Left lung (tissue), 4 donors: ENCODE measurements at regions not wholly inside any gene's neighbourhood (a gene's known extent, or its start where the extent isn't known, plus 50 kb on each side); places are given as distances from the start of the nearest gene placed in this dataset.

Source experiments
- ATAC-seq: fragments of 200-7000 bp; cut with Tn5 transposase; one replicate; pipeline ENCODE4 v1.9.1; 2020; ENCODE audit warnings: moderate library complexity
- DNase-seq, 4 donors: peaks; one replicate each; pipeline ENCODE4 v3.0.0-alpha.2; 2013 to 2020
- H3K27ac ChIP-seq, 2 donors: fragments of 200-600 bp; sonication (generic) in 1 of 2; one replicate each; pipeline versions ENCODE4 v1.5.0 to v1.8.0; 2020 to 2021
- H3K27me3 ChIP-seq, 2 donors: fragments of 200-600 bp; sonication (generic) in 1 of 2; one replicate each; pipeline versions ENCODE4 v1.5.0 to v1.8.0; 2020 to 2021
- H3K36me3 ChIP-seq, 2 donors: fragments of 200-600 bp; sonication (generic) in 1 of 2; one replicate each; pipeline versions ENCODE4 v1.5.0 to v1.8.0; 2020 to 2021
- H3K4me1 ChIP-seq, 2 donors: fragments of 200-600 bp; one replicate each; pipeline ENCODE4 v1.8.0; 2021
- H3K4me3 ChIP-seq, 2 donors: fragments of 200-600 bp; sonication (generic) in 1 of 2; one replicate each; pipeline versions ENCODE4 v1.5.0 to v1.8.0; 2020 to 2021; ENCODE audit warnings: mild to moderate bottlenecking in 1 of 2
- H3K9me3 ChIP-seq, 2 donors: fragments of 200-600 bp; sonication (generic) in 1 of 2; one replicate each; pipeline versions ENCODE4 v1.5.0 to v1.8.0; 2020 to 2021
- CTCF ChIP-seq, 2 donors: fragments of 200-600 bp; sonication (generic) in 1 of 2; IDR thresholded peaks; one replicate each; pipeline versions ENCODE4 v1.5.0 to v1.8.0; 2021; ENCODE audit warnings: antibody characterized with exemption in 2 of 2
- intact Hi-C, 2 donors: fragments of 100-400 bp; cut with DNase I; formaldehyde crosslinking; loops; one replicate each; pipeline versions ENCODE4 v1.11.2 to v1.14.2; 2022
- donor health status: DM: no; HTN: yes; CAD: no.
- donor health status: DM: no; HTN: no; CAD: no.

- DNase-seq (no peak), ATAC-seq (no peak)
- H3K27ac ChIP-seq, result no peak overlapping the region
- no peaks in the 10 kb centered on the region for H3K9me3 ChIP-seq
- no peak for TF ChIP-seq CTCF (IDR thresholded peaks at IDR 0.05)
- no peaks in the 10 kb centered on the region for H3K27me3 ChIP-seq
- no peaks in the 10 kb centered on the region for H3K4me1 ChIP-seq
- intact Hi-C loops, result no loop called here
- H3K36me3 ChIP-seq, result no peaks in the 10 kb centered on the region
- H3K4me3 ChIP-seq, result no peak overlapping the region
Observed at GRCh38 chr10:44781131-44781530, 130.0 kb upstream of the TMEM72 start.

- Histone ChIP-seq H3K27ac (no peak overlapping the region), H3K9me3 (no peaks in the 10 kb centered on the region), H3K4me3 (no peak overlapping the region), H3K27me3 (no peaks in the 10 kb centered on the region), H3K4me1 (no peaks in the 10 kb centered on the region), H3K36me3 (no peaks in the 10 kb centered on the region)
- intact Hi-C loops, result no loop called here
- no peak for TF ChIP-seq CTCF (IDR thresholded peaks at IDR 0.05)
- peak; percentile 59 for ATAC-seq
- peak in 1 of 4 donors; percentile 13 for DNase-seq
Observed at GRCh38 chr10:44786286-44786850, 124.8 kb upstream of the TMEM72 start.

GRCh38 chr10:44787480-44788075 lies 123.6 kb upstream of the TMEM72 start:
- DNase-seq (no peak), ATAC-seq (no peak)
- H3K36me3 ChIP-seq, result no peaks in the 10 kb centered on the region
- no peaks in the 10 kb centered on the region for H3K9me3 ChIP-seq
- H3K4me3 ChIP-seq, result no peak overlapping the region
- H3K27ac ChIP-seq, result no peak overlapping the region
- TF ChIP-seq CTCF (IDR thresholded peaks at IDR 0.05), result no peak
- no peaks in the 10 kb centered on the region for H3K4me1 ChIP-seq
- intact Hi-C loops, result no loop called here
- no peaks in the 10 kb centered on the region for H3K27me3 ChIP-seq

- ATAC-seq, result no peak
- intact Hi-C loops, result no loop called here
- DNase-seq, result no peak
- Histone ChIP-seq H3K27ac (no peak overlapping the region), H3K4me1 (no peaks in the 10 kb centered on the region), H3K4me3 (no peak overlapping the region), H3K36me3 (no peaks in the 10 kb centered on the region), H3K9me3 (no peaks in the 10 kb centered on the region), H3K27me3 (no peaks in the 10 kb centered on the region)
- no peak for TF ChIP-seq CTCF (IDR thresholded peaks at IDR 0.05)
Observed at GRCh38 chr10:44788147-44789129, 122.7 kb upstream of the TMEM72 start.
